ENCODE measurements at regions not wholly inside any gene's neighbourhood (a gene's known extent, or its start where the extent isn't known, plus 50 kb on each side); places are given as distances from the start of the nearest gene placed in this dataset.
"Not testable (repeated sequence)": the region's sequence is repeated elsewhere in the genome, so short reads cannot be mapped to it uniquely, and the experiment has no call there.

DNA sequence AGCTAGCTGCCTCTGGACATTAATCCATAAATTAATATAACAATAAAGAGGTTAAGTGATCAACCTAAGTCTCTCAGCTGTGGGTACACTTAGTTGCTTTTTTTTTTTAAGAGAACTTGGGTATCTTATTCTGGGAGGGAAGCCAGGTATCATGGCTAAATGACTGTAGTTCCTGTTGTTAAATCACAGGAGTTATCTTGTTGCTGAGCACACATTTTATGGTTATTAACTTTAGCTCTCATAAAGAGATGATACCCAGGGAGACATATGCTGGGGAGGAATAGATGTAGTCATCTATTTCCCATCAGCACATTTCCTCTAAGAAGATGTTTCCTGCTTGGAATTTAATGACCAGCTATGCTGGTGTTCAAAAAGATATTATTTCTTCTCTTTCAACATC, 227.8 kb downstream of the PTGER3 start:
- no peak for TF ChIP-seq CTCF (conservative IDR thresholded peaks at IDR 0.05; ENCODE audit: low read length)
- no peak overlapping the region for H3K4me3 ChIP-seq (ENCODE audit: low read length)
- no peak for DNase-seq (ENCODE audit: low read depth)

DNA sequence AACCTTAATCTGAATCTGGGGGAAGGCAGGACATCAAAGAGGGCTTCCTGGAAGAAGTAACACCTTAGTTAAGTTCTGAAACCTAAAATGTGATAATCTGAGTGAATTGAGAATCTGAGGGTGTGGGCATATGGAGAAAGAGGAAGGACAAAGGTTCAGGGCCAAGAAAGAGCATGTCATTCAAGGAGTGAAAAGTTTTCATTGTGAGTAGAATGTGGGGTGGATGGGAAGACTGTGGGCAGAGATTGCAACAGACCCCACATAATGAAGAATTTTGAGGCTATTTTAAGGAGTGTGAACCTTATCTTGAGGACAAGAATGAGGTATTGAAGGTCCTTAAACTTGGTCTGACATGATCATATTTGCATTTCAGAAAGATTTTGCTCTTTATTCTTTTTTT, 227.2 kb downstream of the PTGER3 start:
- H3K4me3 ChIP-seq (ENCODE audit: low read length): no peak overlapping the region
- no peak for TF ChIP-seq CTCF (conservative IDR thresholded peaks at IDR 0.05; ENCODE audit: low read length)
- DNase-seq (ENCODE audit: low read depth): no peak

GRCh38 chr1:70820995-70821394, 226.6 kb downstream of the PTGER3 start:
- no peak for DNase-seq (ENCODE audit: low read depth)
- H3K4me3 ChIP-seq (ENCODE audit: low read length): no peak overlapping the region
- no peak for TF ChIP-seq CTCF (conservative IDR thresholded peaks at IDR 0.05; ENCODE audit: low read length)

DNA sequence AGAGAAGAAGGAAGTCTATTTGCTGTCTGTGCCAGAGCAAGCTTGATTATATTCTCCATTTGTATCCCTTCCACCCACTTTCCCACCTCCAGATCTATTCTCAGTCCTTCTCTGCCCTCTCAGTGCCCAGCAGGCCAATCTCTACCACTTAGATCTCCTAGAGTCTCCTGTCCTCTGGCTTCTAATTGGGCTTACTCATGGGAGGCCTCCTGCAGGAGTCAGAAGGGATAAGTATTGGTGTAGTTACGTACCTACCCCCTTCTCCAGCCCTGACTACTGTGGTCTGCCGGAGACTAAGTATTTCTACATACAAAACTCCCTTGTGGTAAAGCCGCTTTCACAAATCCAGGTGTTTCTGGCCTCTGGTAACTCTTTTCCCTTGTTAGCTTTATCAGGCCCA, 221.2 kb downstream of the PTGER3 start:
- no peak for DNase-seq (ENCODE audit: low read depth)
- no peak overlapping the region for H3K4me3 ChIP-seq (ENCODE audit: low read length)
- no peak for TF ChIP-seq CTCF (conservative IDR thresholded peaks at IDR 0.05; ENCODE audit: low read length)

DNA sequence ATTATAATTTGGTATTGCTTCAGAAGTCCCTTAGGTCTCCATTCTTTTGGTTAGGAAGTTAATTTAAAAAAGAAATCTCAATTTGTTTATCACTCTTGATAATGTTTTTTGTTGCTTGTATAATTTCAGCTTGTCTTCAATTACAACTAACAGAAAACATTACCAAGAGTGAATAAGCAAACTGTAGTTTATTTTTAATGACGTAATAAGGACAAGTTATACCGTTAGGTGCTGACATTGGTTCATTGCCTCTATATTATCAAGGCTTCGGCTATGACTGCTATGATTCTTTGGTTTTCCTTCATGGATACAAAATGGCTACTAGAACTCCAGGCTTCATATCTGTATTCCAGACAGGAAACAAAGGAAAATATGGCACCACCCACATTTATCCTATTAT, 220.6 kb downstream of the PTGER3 start:
- DNase-seq (ENCODE audit: low read depth): no peak
- no peak overlapping the region for H3K4me3 ChIP-seq (ENCODE audit: low read length)
- no peak for TF ChIP-seq CTCF (conservative IDR thresholded peaks at IDR 0.05; ENCODE audit: low read length)

DNA sequence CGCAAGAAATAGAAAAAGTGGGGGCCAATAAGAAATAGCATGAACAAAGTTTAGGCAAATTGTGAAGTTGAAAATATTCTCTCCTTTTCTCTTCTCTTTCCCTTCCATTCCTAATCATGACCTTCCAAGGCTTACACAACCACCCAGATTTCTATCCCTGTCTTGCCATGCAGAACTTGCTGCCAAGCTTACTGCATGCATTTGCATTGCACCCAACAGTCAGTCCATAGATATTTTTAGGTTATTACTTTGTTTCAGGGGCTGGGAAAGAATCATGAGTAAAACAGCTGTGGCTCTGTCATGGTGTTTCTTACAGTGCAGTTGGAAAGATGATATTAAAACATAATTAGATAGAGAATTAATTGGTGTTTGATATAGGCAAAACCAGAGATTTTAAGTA, 219.4 kb downstream of the PTGER3 start:
- H3K4me3 ChIP-seq (ENCODE audit: low read length): no peak overlapping the region
- no peak for TF ChIP-seq CTCF (conservative IDR thresholded peaks at IDR 0.05; ENCODE audit: low read length)
- DNase-seq (ENCODE audit: low read depth): no peak

DNA sequence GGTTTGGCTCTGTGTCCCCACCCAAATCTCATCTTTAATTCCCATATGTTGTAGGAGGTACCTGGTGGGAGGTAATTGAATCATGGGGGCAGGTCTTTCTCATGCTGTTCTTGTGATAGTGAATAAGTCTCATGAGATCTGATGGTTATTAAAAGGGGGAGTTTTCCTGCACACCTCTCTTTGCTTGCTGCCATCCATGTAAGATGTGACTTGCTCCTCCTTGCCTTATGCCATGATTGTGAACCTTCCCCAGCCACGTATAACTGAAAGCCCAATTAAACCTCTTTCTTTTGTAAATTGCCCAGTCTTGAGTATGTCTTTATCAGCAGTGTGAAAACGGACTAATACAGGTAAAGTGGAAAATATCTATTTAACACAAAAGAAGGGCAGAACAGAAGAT, 213.3 kb downstream of the PTGER3 start:
- DNase-seq (ENCODE audit: low read depth); H3K4me3 ChIP-seq (ENCODE audit: low read length): not testable (repeated sequence)

GRCh38 chr1:70836456-70836855, 211.2 kb downstream of the PTGER3 start:
- no peak overlapping the region for H3K4me3 ChIP-seq (ENCODE audit: low read length)
- DNase-seq (ENCODE audit: low read depth): no peak
- no peak for TF ChIP-seq CTCF (conservative IDR thresholded peaks at IDR 0.05; ENCODE audit: low read length)

All from AG10803 (cell line).